Lung (tissue), 11 donors: ENCODE measurements at regions not wholly inside any gene's neighbourhood (a gene's known extent, or its start where the extent isn't known, plus 50 kb on each side); places are given as distances from the start of the nearest gene placed in this dataset.

Experiments used
- ATAC-seq: fragments of 200-7000 bp; cut with Tn5 transposase; one replicate; pipeline ENCODE4 v1.9.1; 2020; ENCODE audit warnings: moderate number of reproducible peaks; ENCODE audit not compliant: insufficient read depth, low FRiP score
- DNase-seq, 3 donors: peaks; one replicate each; pipeline ENCODE4 v3.0.0-alpha.2; 2013 to 2017
- H3K27ac ChIP-seq, 2 donors: one replicate each; pipeline ENCODE4 v1.5.1; 2013; ENCODE audit warnings: mild to moderate bottlenecking in 2 of 2, moderate library complexity in 2 of 2, control low read depth in 1 of 2, inconsistent platforms in 1 of 2, low read depth in 1 of 2, low read length in 1 of 2
- H3K27me3 ChIP-seq, 3 donors: one replicate each; pipeline ENCODE4 v1.5.1; 2013; ENCODE audit warnings: low read length in 2 of 3; ENCODE audit not compliant: control insufficient read depth in 3 of 3, insufficient read depth in 3 of 3
- H3K36me3 ChIP-seq, 4 donors: one replicate each; pipeline ENCODE4 v1.5.1; 2013; ENCODE audit warnings: low read length in 4 of 4, mild to moderate bottlenecking in 1 of 4, moderate library complexity in 1 of 4; ENCODE audit not compliant: control insufficient read depth in 4 of 4, insufficient read depth in 4 of 4
- H3K4me1 ChIP-seq, 5 donors: one replicate each; pipeline ENCODE4 v1.5.1; 2013; ENCODE audit warnings: low read length in 5 of 5, mild to moderate bottlenecking in 2 of 5, moderate library complexity in 1 of 5; ENCODE audit not compliant: control insufficient read depth in 5 of 5, insufficient read depth in 5 of 5
- H3K4me3 ChIP-seq: one replicate; pipeline ENCODE4 v1.5.1; 2013; ENCODE audit warnings: mild to moderate bottlenecking, control low read depth, moderate library complexity
- H3K9ac ChIP-seq, 2 donors: one replicate each; pipeline ENCODE4 v1.5.1; 2013; ENCODE audit warnings: low read length in 2 of 2, control low read depth in 1 of 2; ENCODE audit not compliant: insufficient read depth in 1 of 2
- H3K9me3 ChIP-seq, 4 donors: one replicate each; pipeline ENCODE4 v1.5.1; 2013; ENCODE audit warnings: low read length in 3 of 4, mild to moderate bottlenecking in 1 of 4, moderate library complexity in 1 of 4; ENCODE audit not compliant: control insufficient read depth in 4 of 4, insufficient read depth in 3 of 4
- CTCF ChIP-seq: IDR thresholded peaks from 2 replicates; pipeline ENCODE4 v1.5.1; 2012; ENCODE audit warnings: mild to moderate bottlenecking; ENCODE audit errors: control extremely low read depth, extremely low read depth
- WGBS, 2 donors: extraction: QIAGEN DNeasy Blood & Tissue Kit; methylation state at CpG; one replicate each; pipeline ENCODE4 v1.1.7; 2013; 5-methylcytosine and 5-hydroxymethylcytosine counted together
- donor health status: control.
- donor health status: control.
- donor health status: Bipolar disorder and iron deficiency.
- donor health status: healthy.
- donor health status: DM: yes; HTN: yes; CAD: no.

- ATAC-seq: no peak
- peak in 1 of 3 donors; percentile 3 for DNase-seq
- H3K4me1 ChIP-seq: peaks cover 0 to 2% (median 0%) of the 10 kb centered on the region in 5 donors
- H3K9ac ChIP-seq: no peak overlapping the region
- no peak overlapping the region for H3K4me3 ChIP-seq
- WGBS, 2 donors: 68 to 80% methylated on average over 2 of the region's 2 CpGs
- H3K9me3 ChIP-seq: peaks cover 0 to 4% (median under 1%) of the 10 kb centered on the region in 4 donors
- no peaks in the 10 kb centered on the region for H3K36me3 ChIP-seq
- H3K27me3 ChIP-seq: no peaks in the 10 kb centered on the region
- TF ChIP-seq CTCF: no peak
- no peak overlapping the region for H3K27ac ChIP-seq
Observed at GRCh38 chr3:135865553-135865952, 100.0 kb upstream of the PPP2R3A start.

- WGBS, 2 donors: 81 to 89% methylated on average over 1 of the region's 1 CpG
- H3K36me3 ChIP-seq: no peaks in the 10 kb centered on the region
Observed at GRCh38 chr3:135867911-135868310, 97.6 kb upstream of the PPP2R3A start.

GRCh38 chr3:135868801-135869200 lies 96.7 kb upstream of the PPP2R3A start:
- Histone ChIP-seq H3K27ac (no peak overlapping the region), H3K9ac (no peak overlapping the region)
- 92 to 94% methylated on average over 3 of the region's 3 CpGs for WGBS, 2 donors

More at GRCh38 chr3:135867911-135868310, 97.6 kb upstream of the PPP2R3A start:
- no peak overlapping the region for H3K27ac ChIP-seq
- peaks cover 0 to 9% (median 3%) of the 10 kb centered on the region in 4 donors for H3K9me3 ChIP-seq
- no peak for TF ChIP-seq CTCF
- DNase-seq (no peak), ATAC-seq (no peak)
- no peak overlapping the region for H3K4me3 ChIP-seq
- H3K27me3 ChIP-seq: no peaks in the 10 kb centered on the region
- peaks cover 0 to 2% (median 0%) of the 10 kb centered on the region in 5 donors for H3K4me1 ChIP-seq
- H3K9ac ChIP-seq: no peak overlapping the region

More at GRCh38 chr3:135868801-135869200, 96.7 kb upstream of the PPP2R3A start:
- ATAC-seq (no peak), DNase-seq (no peak)
- peaks cover 0 to 11% (median 5%) of the 10 kb centered on the region in 4 donors for H3K9me3 ChIP-seq
- TF ChIP-seq CTCF: no peak
- no peak overlapping the region for H3K4me3 ChIP-seq
- H3K4me1 ChIP-seq: peaks cover 0 to 2% (median 0%) of the 10 kb centered on the region in 5 donors
- H3K27me3 ChIP-seq: no peaks in the 10 kb centered on the region
- H3K36me3 ChIP-seq: no peaks in the 10 kb centered on the region
